ENCODE measurements at regions not wholly inside any gene's neighbourhood (a gene's known extent, or its start where the extent isn't known, plus 50 kb on each side); places are given as distances from the start of the nearest gene placed in this dataset.

DNA sequence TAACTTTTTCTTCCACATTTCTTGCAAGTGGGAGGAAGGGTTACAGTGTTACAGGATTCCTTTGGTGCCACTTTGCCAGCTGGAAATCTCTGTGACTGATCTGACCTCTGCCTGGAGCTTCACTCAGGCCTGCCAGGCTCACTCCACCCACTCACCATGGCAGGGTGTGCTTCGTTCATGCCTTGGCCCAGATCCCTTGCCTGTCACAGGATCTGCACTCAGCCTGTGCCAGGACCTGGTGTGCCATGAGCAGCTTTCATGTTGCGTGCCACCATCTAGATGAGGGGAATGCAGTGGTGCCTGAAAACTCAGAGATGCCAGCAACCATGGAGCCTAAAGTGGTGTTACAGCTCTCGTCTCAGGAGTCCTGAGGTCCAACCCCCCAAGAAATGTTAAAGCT, 2596.4 kb downstream of the PCDH7 start:
- FAIRE-seq (no peak), DNase-seq (peak in 1 of 5 donors; percentile 43)
- no peaks in the 10 kb centered on the region for H3K36me3 ChIP-seq (ENCODE audit: control insufficient read depth in 2 of 3, insufficient read depth in 3 of 3, low read length in 3 of 3)
- H3K4me1 ChIP-seq (ENCODE audit: control insufficient read depth in 2 of 3, insufficient read depth in 2 of 3, low read depth in 1 of 3, low read length in 3 of 3) = no peaks in the 10 kb centered on the region
- TF ChIP-seq, protein P1, sequence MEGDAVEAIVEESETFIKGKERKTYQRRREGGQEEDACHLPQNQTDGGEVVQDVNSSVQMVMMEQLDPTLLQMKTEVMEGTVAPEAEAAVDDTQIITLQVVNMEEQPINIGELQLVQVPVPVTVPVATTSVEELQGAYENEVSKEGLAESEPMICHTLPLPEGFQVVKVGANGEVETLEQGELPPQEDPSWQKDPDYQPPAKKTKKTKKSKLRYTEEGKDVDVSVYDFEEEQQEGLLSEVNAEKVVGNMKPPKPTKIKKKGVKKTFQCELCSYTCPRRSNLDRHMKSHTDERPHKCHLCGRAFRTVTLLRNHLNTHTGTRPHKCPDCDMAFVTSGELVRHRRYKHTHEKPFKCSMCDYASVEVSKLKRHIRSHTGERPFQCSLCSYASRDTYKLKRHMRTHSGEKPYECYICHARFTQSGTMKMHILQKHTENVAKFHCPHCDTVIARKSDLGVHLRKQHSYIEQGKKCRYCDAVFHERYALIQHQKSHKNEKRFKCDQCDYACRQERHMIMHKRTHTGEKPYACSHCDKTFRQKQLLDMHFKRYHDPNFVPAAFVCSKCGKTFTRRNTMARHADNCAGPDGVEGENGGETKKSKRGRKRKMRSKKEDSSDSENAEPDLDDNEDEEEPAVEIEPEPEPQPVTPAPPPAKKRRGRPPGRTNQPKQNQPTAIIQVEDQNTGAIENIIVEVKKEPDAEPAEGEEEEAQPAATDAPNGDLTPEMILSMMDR (IDR thresholded peaks at IDR 0.05; ENCODE audit: borderline replicate concordance, extremely low read depth, insufficient read depth) = no peak
- no peak overlapping the region for H3K27ac ChIP-seq (ENCODE audit: low read depth in 2 of 2, low read length in 2 of 2)
- H3K9me3 ChIP-seq (ENCODE audit: control insufficient read depth in 2 of 3, insufficient read depth in 1 of 3, low read length in 3 of 3) = no peaks in the 10 kb centered on the region
- no peak overlapping the region for H3K4me3 ChIP-seq (ENCODE audit: low read length in 3 of 3)
- no peak overlapping the region for H3K9ac ChIP-seq (ENCODE audit: low read length in 3 of 3)
- no peaks in the 10 kb centered on the region for H3K27me3 ChIP-seq (ENCODE audit: control insufficient read depth, insufficient read depth, low read length)
- intact Hi-C loops (cut with DNase I) = no loop called here

- no peak overlapping the region for H3K4me3 ChIP-seq (ENCODE audit: low read length in 3 of 3)
- TF ChIP-seq, protein P1 (IDR thresholded peaks at IDR 0.05; ENCODE audit: borderline replicate concordance, extremely low read depth, insufficient read depth) = no peak
- no peaks in the 10 kb centered on the region for H3K4me1 ChIP-seq (ENCODE audit: control insufficient read depth in 2 of 3, insufficient read depth in 2 of 3, low read depth in 1 of 3, low read length in 3 of 3)
- H3K27ac ChIP-seq (ENCODE audit: low read depth in 2 of 2, low read length in 2 of 2) = no peak overlapping the region
- H3K27me3 ChIP-seq (ENCODE audit: control insufficient read depth, insufficient read depth, low read length) = no peaks in the 10 kb centered on the region
- H3K9ac ChIP-seq (ENCODE audit: low read length in 3 of 3) = no peak overlapping the region
- H3K9me3 ChIP-seq (ENCODE audit: control insufficient read depth in 2 of 3, insufficient read depth in 1 of 3, low read length in 3 of 3) = no peaks in the 10 kb centered on the region
- DNase-seq (no peak), FAIRE-seq (no peak)
- no peaks in the 10 kb centered on the region for H3K36me3 ChIP-seq (ENCODE audit: control insufficient read depth in 2 of 3, insufficient read depth in 3 of 3, low read length in 3 of 3)
- intact Hi-C loops (cut with DNase I) = no loop called here
These were observed 2603.2 kb downstream of the PCDH7 start for GRCh38 chr4:33323393-33323792.

GRCh38 chr4:33334416-33334815, 2614.2 kb downstream of the PCDH7 start:
- TF ChIP-seq, protein P1 (IDR thresholded peaks at IDR 0.05; ENCODE audit: borderline replicate concordance, extremely low read depth, insufficient read depth) = no peak
- no peak for DNase-seq
- H3K36me3 ChIP-seq (ENCODE audit: control insufficient read depth in 2 of 3, insufficient read depth in 3 of 3, low read length in 3 of 3) = no peaks in the 10 kb centered on the region

GRCh38 chr4:33339762-33340161, 2619.6 kb downstream of the PCDH7 start:
- intact Hi-C loops (cut with DNase I) = no loop called here
- no peak for DNase-seq
- FAIRE-seq = no peak
- no peak overlapping the region for H3K27ac ChIP-seq (ENCODE audit: low read depth in 2 of 2, low read length in 2 of 2)
- TF ChIP-seq, protein P1 (IDR thresholded peaks at IDR 0.05; ENCODE audit: borderline replicate concordance, extremely low read depth, insufficient read depth) = no peak
- H3K4me3 ChIP-seq (ENCODE audit: low read length in 3 of 3) = no peak overlapping the region
- no peaks in the 10 kb centered on the region for H3K4me1 ChIP-seq (ENCODE audit: control insufficient read depth in 2 of 3, insufficient read depth in 2 of 3, low read depth in 1 of 3, low read length in 3 of 3)
- H3K9ac ChIP-seq (ENCODE audit: low read length in 3 of 3) = no peak overlapping the region
- H3K27me3 ChIP-seq (ENCODE audit: control insufficient read depth, insufficient read depth, low read length) = no peaks in the 10 kb centered on the region
- H3K36me3 ChIP-seq (ENCODE audit: control insufficient read depth in 2 of 3, insufficient read depth in 3 of 3, low read length in 3 of 3) = no peaks in the 10 kb centered on the region
- peaks cover 0 to 3% (median 0%) of the 10 kb centered on the region in 3 donors for H3K9me3 ChIP-seq (ENCODE audit: control insufficient read depth in 2 of 3, insufficient read depth in 1 of 3, low read length in 3 of 3)

More at GRCh38 chr4:33334416-33334815, 2614.2 kb downstream of the PCDH7 start:
- intact Hi-C loops (cut with DNase I) = no loop called here
- Histone ChIP-seq H3K4me3 (ENCODE audit: low read length in 3 of 3) (no peak overlapping the region), H3K27me3 (ENCODE audit: control insufficient read depth, insufficient read depth, low read length) (no peaks in the 10 kb centered on the region), H3K4me1 (ENCODE audit: control insufficient read depth in 2 of 3, insufficient read depth in 2 of 3, low read depth in 1 of 3, low read length in 3 of 3) (no peaks in the 10 kb centered on the region), H3K9me3 (ENCODE audit: control insufficient read depth in 2 of 3, insufficient read depth in 1 of 3, low read length in 3 of 3) (peaks cover 0 to 17% (median 3%) of the 10 kb centered on the region in 3 donors), H3K9ac (ENCODE audit: low read length in 3 of 3) (no peak overlapping the region), H3K27ac (ENCODE audit: low read depth in 2 of 2, low read length in 2 of 2) (no peak overlapping the region)
- no peak for FAIRE-seq

Measured in kidney (tissue), 13 donors.